ENCODE measurements at regions not wholly inside any gene's neighbourhood (a gene's known extent, or its start where the extent isn't known, plus 50 kb on each side); places are given as distances from the start of the nearest gene placed in this dataset.
"Not testable (repeated sequence)": the region's sequence is repeated elsewhere in the genome, so short reads cannot be mapped to it uniquely, and the experiment has no call there.

DNA sequence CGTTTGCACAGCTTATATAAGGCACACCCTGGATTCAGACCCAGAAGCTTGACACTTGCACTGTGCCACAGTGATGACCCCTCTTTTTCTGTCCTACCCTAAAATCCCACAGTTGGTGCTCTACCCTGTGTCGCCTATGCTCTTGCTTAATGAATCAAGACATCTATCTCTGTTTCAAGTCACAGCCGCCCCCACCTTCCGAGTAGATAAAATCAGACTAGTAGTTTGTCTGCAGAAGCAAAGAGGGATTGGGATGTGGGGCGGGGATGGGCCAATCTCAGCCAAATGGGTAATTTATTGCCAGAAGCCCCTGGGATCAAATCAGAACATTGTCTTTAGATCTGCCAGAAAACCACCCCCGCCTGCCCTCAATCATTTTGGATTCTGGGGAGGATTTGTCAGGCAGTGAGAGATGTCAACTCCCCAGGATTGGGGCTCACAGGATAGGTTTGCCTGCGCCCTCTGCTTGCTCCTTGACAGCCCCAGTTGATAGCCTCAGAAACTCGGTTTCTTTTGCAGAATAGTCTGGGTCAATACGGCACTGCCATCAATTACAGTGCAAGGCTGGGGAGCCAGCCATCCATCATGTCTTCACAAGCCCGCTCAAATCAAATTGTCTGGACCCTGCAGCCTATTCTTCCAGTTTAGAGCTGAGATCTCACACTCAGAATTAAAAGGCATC, 520.8 kb downstream of the GRIN2A start:
- no peak for DNase-seq

DNA sequence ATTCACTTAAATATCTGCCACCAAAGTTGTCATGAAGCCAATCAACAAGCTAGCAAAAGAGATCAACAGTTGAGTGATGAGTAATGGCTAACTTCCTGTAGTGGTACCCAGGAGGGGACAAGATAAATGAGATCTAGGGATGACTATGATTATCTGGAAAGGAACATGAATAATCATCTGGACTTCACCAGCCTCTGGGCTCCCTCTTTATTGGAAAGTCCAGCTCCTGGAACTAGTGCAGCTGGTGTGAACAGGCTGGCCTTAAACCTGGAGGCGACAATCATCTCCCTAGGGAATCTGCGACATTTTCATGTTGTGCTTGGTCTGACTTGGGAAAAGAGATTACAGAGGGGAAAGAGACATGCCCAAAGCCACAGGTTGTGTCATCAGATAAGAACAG, 518.6 kb downstream of the GRIN2A start:
- DNase-seq, result no peak

GRCh38 chr16:9665851-9666271, 516.4 kb downstream of the GRIN2A start:
- DNase-seq, result no peak

GRCh38 chr16:9666834-9667480, 515.3 kb downstream of the GRIN2A start:
- no peak for DNase-seq

- no peak for DNase-seq
Observed at GRCh38 chr16:9670033-9670432, 512.2 kb downstream of the GRIN2A start.

DNA sequence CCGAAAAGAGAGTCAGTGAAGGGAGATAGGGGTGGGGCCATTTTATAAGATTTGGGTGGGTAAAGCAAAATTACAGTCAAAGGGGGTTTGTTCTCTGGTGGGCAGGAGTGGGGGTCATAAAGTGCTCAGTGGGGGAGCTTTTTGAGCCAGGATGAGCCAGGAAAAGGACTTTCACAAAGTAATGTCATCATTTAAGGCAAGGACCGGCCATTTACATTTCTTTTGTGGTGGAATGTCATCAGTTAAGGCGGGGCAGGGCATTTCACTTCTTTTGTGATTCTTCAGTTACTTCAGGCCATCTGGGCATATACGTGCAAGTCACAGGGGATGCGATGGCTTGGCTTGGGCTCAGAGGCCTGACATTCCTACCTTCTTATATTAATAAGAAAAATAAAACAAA, 511.6 kb downstream of the GRIN2A start:
- not testable (repeated sequence) for DNase-seq

DNA sequence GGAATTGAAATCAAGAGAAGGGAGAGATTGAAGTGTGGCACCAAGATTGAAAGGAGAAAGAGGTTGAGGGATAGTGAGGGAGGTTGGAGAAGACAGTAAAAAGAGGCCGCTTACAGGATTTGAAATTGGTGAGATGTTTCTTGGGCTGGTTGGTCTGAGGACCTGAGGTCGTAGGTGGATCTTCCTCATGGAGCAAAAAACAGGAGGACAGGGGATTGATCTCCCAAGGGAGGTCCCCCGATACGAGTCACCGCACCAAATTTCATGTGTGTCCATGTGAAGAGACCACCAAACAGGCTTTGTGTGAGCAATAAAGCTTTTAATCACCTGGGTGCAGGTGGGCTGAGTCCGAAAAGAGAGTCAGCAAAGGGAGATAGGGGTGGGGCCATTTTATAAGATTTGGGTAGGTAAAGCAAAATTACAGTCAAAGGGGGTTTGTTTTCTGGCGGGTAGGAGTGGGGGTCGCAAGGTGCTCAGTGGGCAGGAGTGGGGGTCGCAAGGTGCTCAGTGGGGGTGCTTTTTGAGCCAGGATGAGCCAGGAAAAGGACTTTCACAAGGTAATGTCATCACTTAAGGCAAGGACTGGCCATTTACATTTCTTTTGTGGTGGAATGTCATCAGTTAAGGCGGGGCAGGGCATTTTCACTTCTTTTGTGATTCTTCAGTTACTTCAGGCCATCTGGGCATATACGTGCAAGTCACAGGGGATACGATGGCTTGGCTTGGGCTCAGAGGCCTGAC, 505.5 kb downstream of the GRIN2A start:
- DNase-seq, result not testable (repeated sequence)

GRCh38 chr16:9677301-9677653, 505.0 kb downstream of the GRIN2A start:
- no peak for DNase-seq

DNA sequence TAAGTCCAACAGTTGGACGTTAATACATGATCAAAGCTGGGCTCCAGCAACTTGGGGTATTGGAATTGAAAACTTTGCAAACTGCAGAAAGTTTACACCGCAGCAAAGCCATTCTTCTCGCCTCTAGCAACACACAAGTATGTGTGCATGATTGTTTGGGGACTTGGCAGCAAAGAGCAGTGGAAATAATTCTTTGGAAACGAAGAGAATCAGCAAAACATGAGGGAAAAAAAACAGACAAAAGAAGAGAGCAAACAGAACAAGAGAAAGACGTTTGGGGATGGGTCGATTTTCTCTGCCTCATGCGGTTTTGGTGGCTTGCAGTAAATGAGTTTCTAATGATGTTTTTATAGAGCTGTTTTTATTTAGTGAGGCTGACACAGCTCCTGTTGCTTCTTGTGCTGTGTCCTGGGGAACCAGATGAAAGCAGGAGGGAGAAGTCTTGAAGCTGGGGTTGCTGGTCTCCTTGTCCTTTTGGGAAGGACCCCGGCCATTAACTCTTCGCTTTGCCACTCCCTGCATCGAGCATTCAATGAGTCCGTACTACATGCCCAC, 502.9 kb downstream of the GRIN2A start:
- no peak for DNase-seq

DNA sequence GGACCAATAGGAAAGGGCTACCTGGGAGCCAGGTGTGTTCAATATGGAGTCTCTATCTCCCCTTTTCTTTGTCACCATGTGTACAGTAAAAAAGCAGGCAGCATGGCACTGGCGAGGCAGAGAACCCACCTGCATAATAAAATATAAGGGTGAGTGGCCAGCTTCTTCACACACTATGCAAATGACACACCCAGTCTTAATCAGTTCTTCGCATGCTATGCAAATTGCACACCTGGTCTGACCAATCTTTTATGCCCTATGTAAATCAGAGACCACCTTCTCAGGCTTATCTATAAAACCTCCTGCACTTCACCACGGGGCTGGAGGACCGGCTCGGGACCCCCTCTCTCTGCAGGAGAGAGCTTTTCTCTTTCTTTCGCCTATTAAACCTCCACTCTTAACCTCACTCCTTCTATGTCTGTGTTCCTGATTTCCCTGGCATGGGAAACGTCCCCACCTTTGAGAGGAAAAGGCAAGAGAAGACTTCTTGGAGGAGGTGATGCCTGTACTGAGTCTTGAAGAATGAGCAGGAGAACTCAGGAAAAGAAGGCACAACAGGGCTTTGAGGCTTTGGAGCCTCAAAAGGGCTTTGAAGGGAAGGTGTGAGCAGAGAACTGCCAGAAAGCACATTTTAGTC, 502.1 kb downstream of the GRIN2A start:
- DNase-seq, result no peak

GRCh38 chr16:9680968-9681367, 501.3 kb downstream of the GRIN2A start:
- no peak for DNase-seq

DNA sequence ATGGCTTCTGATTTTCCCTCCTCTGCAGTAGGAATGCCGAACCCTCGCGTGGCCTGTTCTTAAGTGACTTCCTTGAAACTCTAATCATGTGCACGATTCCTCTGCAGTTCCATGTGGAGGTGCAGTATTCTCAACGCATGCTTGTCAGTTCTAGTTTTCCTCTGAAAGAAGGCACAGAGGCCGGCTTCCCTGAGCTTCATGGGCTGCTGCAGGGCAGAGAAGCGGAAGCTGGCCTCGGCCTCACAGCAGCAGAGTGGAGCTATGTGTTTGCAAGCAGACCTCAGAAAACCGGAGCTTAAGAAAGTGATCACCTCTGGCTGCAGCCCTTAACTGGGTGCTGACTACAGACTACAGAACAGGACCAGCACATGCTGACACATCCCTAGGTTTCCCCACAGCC, 500.7 kb downstream of the GRIN2A start:
- no peak for DNase-seq

GRCh38 chr16:9682320-9682719, 499.9 kb downstream of the GRIN2A start:
- DNase-seq, result no peak

DNA sequence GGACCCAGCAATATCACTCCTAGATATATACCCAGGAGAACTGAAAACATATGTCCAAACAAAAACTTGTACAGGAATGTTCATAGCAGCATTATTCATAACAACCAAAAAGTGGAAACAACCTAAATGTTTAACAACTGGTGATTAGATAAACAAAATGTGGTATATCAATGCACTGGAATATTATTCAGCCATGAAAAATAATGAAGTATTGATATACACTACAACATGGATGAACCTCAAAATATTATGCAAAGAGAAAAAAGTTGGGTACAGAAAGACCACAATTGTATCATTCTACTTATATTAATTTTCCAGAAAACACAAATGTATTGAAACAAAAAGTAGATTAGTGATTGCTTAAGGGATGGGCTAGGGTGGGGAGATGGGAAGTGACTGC, 498.6 kb downstream of the GRIN2A start:
- no peak for DNase-seq

GRCh38 chr16:9687737-9688319, 494.4 kb downstream of the GRIN2A start:
- DNase-seq, result no peak

- DNase-seq, result no peak
Observed at GRCh38 chr16:9689597-9689996, 492.6 kb downstream of the GRIN2A start.

GRCh38 chr16:9695152-9695551, 487.1 kb downstream of the GRIN2A start:
- no peak for DNase-seq

Measured in NCI-H2081 (cell line).